C4-2B (cell line): ENCODE measurements at regions not wholly inside any gene's neighbourhood (a gene's known extent, or its start where the extent isn't known, plus 50 kb on each side); places are given as distances from the start of the nearest gene placed in this dataset.

Source experiments
- H3K27ac ChIP-seq: fragments of 450-650 bp; 2 replicates; pipeline ENCODE4 v1.5.1; 2017
- ZFX ChIP-seq: fragments of 450-650 bp; IDR thresholded peaks from 2 replicates; pipeline ENCODE4 v1.6.1; 2017
- TF ChIP-seq, protein P1 (sequence below): fragments of 450-650 bp; conservative IDR thresholded peaks from 2 replicates; pipeline ENCODE4 v1.5.1; 2017; ENCODE audit warnings: mild to moderate bottlenecking

DNA sequence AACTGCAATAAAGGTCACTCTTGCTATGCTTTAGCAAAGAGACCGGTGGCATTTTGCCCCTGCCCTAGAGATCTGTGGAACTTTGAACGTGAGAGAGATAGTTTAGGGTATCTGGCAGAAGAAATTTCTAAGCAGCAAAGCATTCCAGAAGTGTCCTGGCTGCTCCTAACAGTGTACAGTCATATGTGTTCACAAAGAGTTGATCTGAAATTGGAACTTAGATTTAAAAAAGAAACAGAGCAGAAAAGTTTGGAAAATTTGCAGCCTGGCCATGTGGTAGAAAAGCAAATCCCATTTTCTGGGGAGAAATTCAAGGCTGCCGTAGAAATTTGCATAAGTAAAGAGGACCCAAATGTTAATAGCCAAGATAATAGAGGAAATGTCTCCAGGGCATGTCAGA lies 169.2 kb downstream of the FGF1 start:
- no peak overlapping the region for H3K27ac ChIP-seq
- TF ChIP-seq ZFX: no peak
- TF ChIP-seq, protein P1, sequence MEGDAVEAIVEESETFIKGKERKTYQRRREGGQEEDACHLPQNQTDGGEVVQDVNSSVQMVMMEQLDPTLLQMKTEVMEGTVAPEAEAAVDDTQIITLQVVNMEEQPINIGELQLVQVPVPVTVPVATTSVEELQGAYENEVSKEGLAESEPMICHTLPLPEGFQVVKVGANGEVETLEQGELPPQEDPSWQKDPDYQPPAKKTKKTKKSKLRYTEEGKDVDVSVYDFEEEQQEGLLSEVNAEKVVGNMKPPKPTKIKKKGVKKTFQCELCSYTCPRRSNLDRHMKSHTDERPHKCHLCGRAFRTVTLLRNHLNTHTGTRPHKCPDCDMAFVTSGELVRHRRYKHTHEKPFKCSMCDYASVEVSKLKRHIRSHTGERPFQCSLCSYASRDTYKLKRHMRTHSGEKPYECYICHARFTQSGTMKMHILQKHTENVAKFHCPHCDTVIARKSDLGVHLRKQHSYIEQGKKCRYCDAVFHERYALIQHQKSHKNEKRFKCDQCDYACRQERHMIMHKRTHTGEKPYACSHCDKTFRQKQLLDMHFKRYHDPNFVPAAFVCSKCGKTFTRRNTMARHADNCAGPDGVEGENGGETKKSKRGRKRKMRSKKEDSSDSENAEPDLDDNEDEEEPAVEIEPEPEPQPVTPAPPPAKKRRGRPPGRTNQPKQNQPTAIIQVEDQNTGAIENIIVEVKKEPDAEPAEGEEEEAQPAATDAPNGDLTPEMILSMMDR: no peak

DNA sequence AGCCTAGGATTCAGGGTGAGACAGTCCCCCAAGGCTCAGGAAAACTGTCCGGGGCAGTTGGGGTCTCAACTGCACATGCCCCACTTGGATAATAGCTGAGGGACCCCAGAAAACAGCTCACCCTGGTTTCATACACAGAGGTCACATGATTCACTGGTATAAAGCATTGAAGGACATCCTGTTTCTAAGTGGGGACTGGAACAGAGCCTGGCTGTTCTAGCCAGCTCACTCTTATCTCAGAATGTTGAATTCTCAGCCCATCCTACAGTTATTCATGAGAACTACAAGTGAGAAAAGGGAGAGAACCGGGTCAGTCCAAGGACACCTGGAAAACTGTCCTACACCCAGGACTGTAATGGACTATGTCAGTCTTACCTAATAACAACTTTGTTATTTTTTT lies 170.9 kb downstream of the FGF1 start:
- H3K27ac ChIP-seq: no peak overlapping the region
- TF ChIP-seq, protein P1: no peak
- TF ChIP-seq ZFX: no peak

DNA sequence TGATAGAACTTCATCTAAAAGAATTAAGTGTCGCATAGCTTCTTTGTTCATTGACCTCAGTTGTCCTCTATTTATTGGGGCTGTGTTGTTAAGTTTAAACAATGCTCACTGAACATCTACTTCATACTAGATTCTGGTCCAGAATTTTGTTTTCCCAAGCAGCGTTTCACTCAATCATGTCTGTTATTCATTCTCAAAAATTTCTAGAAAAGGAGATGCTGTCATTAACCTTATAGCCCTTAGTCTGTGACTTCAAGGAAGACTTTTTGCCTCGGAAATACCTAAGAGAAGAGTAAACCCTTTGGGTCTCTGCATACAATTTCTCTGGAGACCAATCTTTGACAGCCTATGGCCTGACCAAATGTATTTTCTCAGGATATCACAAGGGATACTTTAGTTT lies 171.7 kb downstream of the FGF1 start:
- TF ChIP-seq ZFX: no peak
- TF ChIP-seq, protein P1: no peak
- no peak overlapping the region for H3K27ac ChIP-seq

DNA sequence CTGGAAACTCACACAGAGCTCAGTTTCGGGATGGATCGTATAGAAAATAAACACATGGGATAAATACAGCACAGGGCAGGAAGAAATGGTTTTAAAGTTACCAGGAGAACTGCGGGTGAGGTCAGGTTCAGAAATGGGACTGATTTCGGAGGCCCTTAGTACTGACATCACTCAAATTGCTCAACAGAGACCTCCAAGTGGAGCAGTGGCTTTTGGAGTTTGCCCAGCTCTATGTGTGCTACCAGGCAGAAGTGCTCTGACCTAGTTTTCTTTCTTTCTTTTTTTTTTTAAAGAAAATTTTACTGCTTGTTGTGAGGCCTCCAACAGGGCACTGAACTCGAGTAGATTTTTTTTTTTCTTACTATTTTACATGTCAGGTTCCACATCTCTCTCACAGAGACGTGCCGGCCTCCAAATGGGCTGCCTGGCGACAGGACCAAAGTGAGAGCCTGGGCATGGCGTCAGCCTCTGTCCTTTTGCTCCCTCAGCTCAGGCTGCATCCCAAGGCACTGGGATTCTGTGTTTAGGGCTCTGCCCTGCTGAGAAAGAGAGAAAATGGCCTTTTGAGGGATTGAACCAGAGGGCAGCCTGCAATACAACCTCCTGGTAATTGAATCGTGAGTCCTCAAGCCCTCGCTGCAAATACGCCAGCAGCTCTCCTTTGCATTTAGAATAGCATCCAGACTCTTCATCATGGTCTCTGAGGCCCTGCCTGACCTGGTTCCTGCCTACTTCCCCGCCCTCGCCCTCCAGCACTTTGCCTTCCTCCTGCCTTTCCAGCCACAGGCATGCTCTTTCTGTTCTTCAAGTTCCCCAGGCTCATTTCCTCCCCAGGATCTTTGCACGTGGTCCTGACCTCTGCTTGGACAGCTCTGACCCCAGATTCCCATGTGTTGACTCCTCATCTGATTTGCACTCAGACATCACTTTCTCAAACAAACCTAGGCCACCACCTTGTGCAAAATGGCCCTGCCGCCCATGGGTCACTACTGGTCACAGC lies 173.5 kb downstream of the FGF1 start:
- H3K27ac ChIP-seq: no peak overlapping the region
- no peak for TF ChIP-seq ZFX
- TF ChIP-seq, protein P1: no peak

DNA sequence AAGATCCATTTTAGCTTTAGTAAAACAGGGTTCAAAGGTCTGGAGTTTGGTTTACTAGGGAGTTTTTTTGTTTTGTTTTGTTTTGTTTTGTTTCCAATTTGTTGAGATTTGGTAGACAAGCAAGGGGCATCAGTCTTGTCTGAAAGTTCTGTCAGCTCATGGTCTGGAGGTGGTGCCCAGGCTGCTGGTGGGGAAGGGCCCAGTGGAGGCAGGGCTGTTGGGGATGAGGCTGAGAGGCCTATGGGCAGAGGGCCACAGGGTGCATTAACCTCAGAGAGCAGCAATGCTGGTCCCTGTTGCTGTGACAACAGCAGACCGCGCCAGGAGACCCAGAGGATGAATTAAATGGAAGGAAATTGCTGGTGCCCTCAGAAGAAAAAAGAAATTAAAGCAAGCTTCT lies 174.5 kb downstream of the FGF1 start:
- H3K27ac ChIP-seq: no peak overlapping the region
- no peak for TF ChIP-seq ZFX
- TF ChIP-seq, protein P1: no peak

DNA sequence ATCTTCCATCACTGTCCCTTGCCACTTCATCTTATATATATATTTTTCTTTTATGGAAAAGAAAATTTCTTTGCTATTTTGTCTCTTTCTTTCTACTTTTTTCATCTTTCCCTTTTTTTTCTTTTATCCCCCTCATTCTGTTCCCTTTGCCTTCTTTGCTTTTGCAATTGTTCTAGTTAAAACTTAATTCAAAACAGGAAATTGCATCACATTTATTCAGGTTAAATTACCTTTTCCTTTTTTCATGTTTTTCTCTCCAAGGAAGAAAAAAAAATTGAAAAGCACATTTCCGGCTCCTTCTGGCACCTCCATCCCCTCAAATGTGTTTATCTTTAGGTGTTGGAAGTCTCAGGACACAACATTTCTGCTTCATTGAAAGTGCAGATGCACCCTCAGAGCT lies 176.9 kb downstream of the FGF1 start:
- no peak overlapping the region for H3K27ac ChIP-seq
- TF ChIP-seq ZFX: no peak
- TF ChIP-seq, protein P1: no peak

DNA sequence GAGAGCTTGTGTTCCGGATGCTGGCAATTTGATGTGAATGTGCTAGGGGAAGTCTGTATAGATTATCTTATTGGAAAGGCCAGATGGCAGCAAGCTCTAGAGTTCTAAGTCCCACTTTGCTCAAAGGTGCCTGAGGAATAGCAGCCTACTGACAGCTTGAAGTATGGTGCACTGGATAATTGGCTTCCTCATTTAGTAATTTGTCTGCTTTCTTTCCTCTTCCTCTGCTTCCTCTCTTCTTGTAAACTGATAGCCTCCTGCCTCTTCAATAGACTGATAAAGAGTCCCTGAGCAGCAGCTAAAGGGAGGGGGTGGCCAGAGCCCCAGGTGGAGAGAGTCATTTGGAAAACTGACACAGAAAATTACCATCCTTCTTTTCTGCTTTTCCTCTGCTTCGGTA lies 177.3 kb downstream of the FGF1 start:
- H3K27ac ChIP-seq: peak overlapping the region; percentile 3; the same call in 1 of the 2 replicates

More for the DNA sequence above, 177.3 kb downstream of the FGF1 start:
- TF ChIP-seq, protein P1: no peak
- no peak for TF ChIP-seq ZFX
